GM18508 (cell line): ENCODE measurements at regions not wholly inside any gene's neighbourhood (a gene's known extent, or its start where the extent isn't known, plus 50 kb on each side); places are given as distances from the start of the nearest gene placed in this dataset.

Experiments used
- ATAC-seq: cut with Tn5 transposase; IDR thresholded peaks from one replicate; pipeline ENCODE4 v1.9.1; 2021; ENCODE audit warnings: moderate number of reproducible peaks; ENCODE audit not compliant: insufficient read depth, unreplicated experiment

- ATAC-seq: no peak
Observed at GRCh38 chr2:221342388-221342787, 229.7 kb downstream of the EPHA4 start.

DNA sequence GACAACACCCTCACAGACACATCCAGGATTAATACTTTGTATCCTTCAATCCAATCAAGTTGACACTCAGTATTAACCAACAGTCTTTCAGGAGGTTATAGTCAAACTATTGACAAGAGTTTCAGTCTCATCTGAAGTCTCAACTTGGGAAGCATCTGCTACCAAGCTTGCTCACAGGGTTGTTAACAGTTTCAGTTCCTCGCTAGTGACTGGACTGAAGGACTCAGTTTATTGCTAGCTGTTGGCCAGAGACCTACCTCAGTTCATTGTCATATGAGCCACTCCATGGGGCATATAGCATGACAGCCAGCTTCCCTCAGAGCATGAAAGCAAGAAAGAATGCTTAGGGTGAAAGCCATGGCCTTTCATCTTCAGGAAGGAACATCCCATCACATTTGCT lies 228.6 kb downstream of the EPHA4 start:
- no peak for ATAC-seq

DNA sequence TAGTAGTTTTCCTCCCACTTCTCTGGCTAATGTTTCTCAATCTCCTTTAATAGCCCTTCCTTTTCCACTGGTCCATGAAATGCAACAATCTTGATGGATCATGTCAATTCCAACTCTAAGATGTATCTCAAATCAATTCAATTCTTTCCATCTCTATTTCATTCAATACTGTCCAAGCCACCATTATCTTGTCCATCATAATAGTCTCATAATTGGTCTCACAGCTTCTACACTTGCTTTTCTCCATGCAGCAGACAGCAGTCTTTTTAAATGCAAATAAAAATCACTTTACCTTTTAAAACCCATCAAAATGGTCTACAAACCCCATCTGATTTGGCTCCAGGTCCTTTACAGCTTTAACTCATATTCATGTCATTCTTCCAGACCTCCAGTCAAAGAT lies 226.6 kb downstream of the EPHA4 start:
- ATAC-seq: no peak

DNA sequence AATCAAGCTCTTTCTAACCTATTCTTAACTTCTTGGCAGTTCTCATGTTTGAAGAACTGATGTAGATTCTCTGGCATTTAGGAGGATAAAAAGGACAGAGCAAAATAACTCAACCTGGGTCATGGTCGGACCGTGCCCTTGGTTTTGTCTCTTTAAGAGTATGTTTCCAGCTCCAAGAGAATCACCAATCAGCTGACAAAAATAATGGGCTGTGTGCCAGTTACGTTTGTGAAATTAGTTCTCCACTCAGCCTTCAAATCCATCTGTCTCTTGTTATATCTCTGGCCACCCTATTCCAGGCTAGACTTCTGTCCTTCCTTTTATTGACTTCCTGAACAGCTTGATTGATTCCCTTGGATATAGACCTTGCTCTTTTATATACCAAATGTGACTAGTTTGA lies 225.7 kb downstream of the EPHA4 start:
- no peak for ATAC-seq

- ATAC-seq: no peak
Observed at GRCh38 chr2:221347471-221347870, 224.6 kb downstream of the EPHA4 start.

- no peak for ATAC-seq
Observed at GRCh38 chr2:221350616-221351015, 221.5 kb downstream of the EPHA4 start.

GRCh38 chr2:221353201-221353600 lies 218.9 kb downstream of the EPHA4 start:
- no peak for ATAC-seq

GRCh38 chr2:221360312-221360711 lies 211.8 kb downstream of the EPHA4 start:
- no peak for ATAC-seq

DNA sequence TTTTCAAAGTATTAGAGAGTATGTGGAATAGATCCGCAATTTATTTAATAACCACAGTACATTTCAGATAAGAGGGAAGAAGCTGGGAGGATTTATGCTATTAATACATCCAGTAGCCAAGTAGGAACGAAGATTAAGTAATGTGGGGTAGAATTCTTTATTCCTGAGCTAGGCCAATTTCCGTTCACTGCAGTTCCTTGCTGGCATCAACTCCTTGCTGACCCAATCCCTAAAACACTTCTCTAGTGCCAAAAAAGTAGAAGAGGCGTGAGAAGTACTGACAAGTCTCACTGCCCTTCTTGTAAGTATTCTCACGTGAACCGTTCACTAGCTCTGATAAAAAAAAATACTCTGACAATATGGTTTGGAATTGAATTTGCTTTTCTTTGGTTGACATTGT lies 211.4 kb downstream of the EPHA4 start:
- ATAC-seq: no peak

- ATAC-seq: no peak
Observed at GRCh38 chr2:221361633-221362032, 210.5 kb downstream of the EPHA4 start.

- no peak for ATAC-seq
Observed at GRCh38 chr2:221364672-221365071, 207.4 kb downstream of the EPHA4 start.
